NT2/D1 (cell line): ENCODE measurements at regions not wholly inside any gene's neighbourhood (a gene's known extent, or its start where the extent isn't known, plus 50 kb on each side); places are given as distances from the start of the nearest gene placed in this dataset.

Source experiments
- SUZ12 ChIP-seq: IDR thresholded peaks from 2 replicates; pipeline ENCODE4 v1.6.1; 2011; ENCODE audit not compliant: insufficient read length, insufficient read depth; ENCODE audit errors: extremely low read depth
- ZNF274 ChIP-seq: IDR thresholded peaks from 2 replicates; pipeline ENCODE4 v1.6.1; 2011; ENCODE audit warnings: mild to moderate bottlenecking, low read depth, low read length

- TF ChIP-seq ZNF274 = no peak
- TF ChIP-seq SUZ12 = no peak
Observed at GRCh38 chr2:176500901-176501300, 231.7 kb downstream of the MTX2 start.
